ENCODE measurements at regions not wholly inside any gene's neighbourhood (a gene's known extent, or its start where the extent isn't known, plus 50 kb on each side); places are given as distances from the start of the nearest gene placed in this dataset.

- no peaks in the 10 kb centered on the region for H3K79me2 ChIP-seq (ENCODE audit: insufficient read depth, low read length)
- no peaks in the 10 kb centered on the region for H3F3A ChIP-seq (ENCODE audit: insufficient read depth, low read length)
- H3K9ac ChIP-seq (ENCODE audit: low read length), result no peak overlapping the region
- TF ChIP-seq EZH2 (IDR thresholded peaks at IDR 0.05; ENCODE audit: borderline replicate concordance, low read length), result no peak
- no peak for TF ChIP-seq CTCF (IDR thresholded peaks at IDR 0.05; ENCODE audit: low read length)
- H4K20me1 ChIP-seq (ENCODE audit: insufficient read depth, low read length), result no peaks in the 10 kb centered on the region
- no peaks in the 10 kb centered on the region for H3K36me3 ChIP-seq (ENCODE audit: insufficient read depth, low read length)
- H2AFZ ChIP-seq (ENCODE audit: low read length), result no peak overlapping the region
- H3K4me1 ChIP-seq (ENCODE audit: insufficient read depth, low read length, severe bottlenecking), result no peaks in the 10 kb centered on the region
- no peak overlapping the region for H3K27ac ChIP-seq (ENCODE audit: low read depth, low read length, poor library complexity, severe bottlenecking)
- no peaks in the 10 kb centered on the region for H3K9me3 ChIP-seq (ENCODE audit: low read length)
- H3K9me2 ChIP-seq (ENCODE audit: low read depth, low read length), result no peaks in the 10 kb centered on the region
- H3K27me3 ChIP-seq (ENCODE audit: insufficient read depth, low read length), result no peaks in the 10 kb centered on the region
- no peak overlapping the region for H3K4me2 ChIP-seq (ENCODE audit: low read length)
- H3K4me3 ChIP-seq (ENCODE audit: low read depth, low read length, poor library complexity, severe bottlenecking), result no peak overlapping the region
These were observed 65.4 kb upstream of the FBXL4 start for GRCh38 chr6:99013145-99013544.

DNA sequence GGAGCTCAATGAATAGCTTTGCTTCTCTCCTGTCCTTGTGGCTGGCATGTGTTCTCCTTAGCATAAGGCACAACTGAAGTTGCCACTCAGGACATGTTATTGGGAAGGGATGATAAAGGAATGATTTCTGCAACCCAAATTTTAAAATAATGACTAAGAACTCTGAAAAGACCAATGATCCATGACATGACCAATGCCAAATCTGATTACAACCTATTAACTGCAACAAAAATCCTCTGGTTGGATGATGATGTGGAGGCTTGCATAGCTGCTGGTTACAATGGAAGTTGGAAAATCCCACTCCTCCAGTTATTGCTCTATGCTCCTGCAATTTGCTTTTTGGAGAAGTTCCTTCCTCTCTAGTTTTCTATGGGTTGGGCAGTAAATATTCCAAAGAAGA, 63.4 kb upstream of the FBXL4 start:
- H3K4me3 ChIP-seq (ENCODE audit: low read depth, low read length, poor library complexity, severe bottlenecking), result no peak overlapping the region
- H3K36me3 ChIP-seq (ENCODE audit: insufficient read depth, low read length), result no peaks in the 10 kb centered on the region
- H3K27ac ChIP-seq (ENCODE audit: low read depth, low read length, poor library complexity, severe bottlenecking), result no peak overlapping the region
- H4K20me1 ChIP-seq (ENCODE audit: insufficient read depth, low read length), result no peaks in the 10 kb centered on the region
- no peak overlapping the region for H2AFZ ChIP-seq (ENCODE audit: low read length)
- H3K9ac ChIP-seq (ENCODE audit: low read length), result no peak overlapping the region
- no peak for TF ChIP-seq CTCF (IDR thresholded peaks at IDR 0.05; ENCODE audit: low read length)
- TF ChIP-seq EZH2 (IDR thresholded peaks at IDR 0.05; ENCODE audit: borderline replicate concordance, low read length), result no peak
- no peaks in the 10 kb centered on the region for H3K79me2 ChIP-seq (ENCODE audit: insufficient read depth, low read length)
- no peaks in the 10 kb centered on the region for H3K9me2 ChIP-seq (ENCODE audit: low read depth, low read length)
- H3K4me1 ChIP-seq (ENCODE audit: insufficient read depth, low read length, severe bottlenecking), result no peaks in the 10 kb centered on the region
- no peaks in the 10 kb centered on the region for H3F3A ChIP-seq (ENCODE audit: insufficient read depth, low read length)
- H3K27me3 ChIP-seq (ENCODE audit: insufficient read depth, low read length), result no peaks in the 10 kb centered on the region
- no peak overlapping the region for H3K4me2 ChIP-seq (ENCODE audit: low read length)
- H3K9me3 ChIP-seq (ENCODE audit: low read length), result no peaks in the 10 kb centered on the region

GRCh38 chr6:99002831-99003230, 55.1 kb upstream of the FBXL4 start:
- Histone ChIP-seq H3K4me2 (ENCODE audit: low read length) (no peak overlapping the region), H3F3A (ENCODE audit: insufficient read depth, low read length) (no peaks in the 10 kb centered on the region), H3K27ac (ENCODE audit: low read depth, low read length, poor library complexity, severe bottlenecking) (no peak overlapping the region), H3K27me3 (ENCODE audit: insufficient read depth, low read length) (no peaks in the 10 kb centered on the region), H3K9me2 (ENCODE audit: low read depth, low read length) (no peaks in the 10 kb centered on the region), H3K4me1 (ENCODE audit: insufficient read depth, low read length, severe bottlenecking) (no peaks in the 10 kb centered on the region), H3K9ac (ENCODE audit: low read length) (no peak overlapping the region), H2AFZ (ENCODE audit: low read length) (no peak overlapping the region), H3K9me3 (ENCODE audit: low read length) (no peaks in the 10 kb centered on the region), H3K36me3 (ENCODE audit: insufficient read depth, low read length) (no peaks in the 10 kb centered on the region), H3K79me2 (ENCODE audit: insufficient read depth, low read length) (no peaks in the 10 kb centered on the region), H4K20me1 (ENCODE audit: insufficient read depth, low read length) (no peaks in the 10 kb centered on the region), H3K4me3 (ENCODE audit: low read depth, low read length, poor library complexity, severe bottlenecking) (no peak overlapping the region)
- no peak for TF ChIP-seq CTCF (IDR thresholded peaks at IDR 0.05; ENCODE audit: low read length)
- no peak for TF ChIP-seq EZH2 (IDR thresholded peaks at IDR 0.05; ENCODE audit: borderline replicate concordance, low read length)

Measured in OCI-LY1 (cell line).